CD14-positive monocyte (primary cell): ENCODE measurements at regions not wholly inside any gene's neighbourhood (a gene's known extent, or its start where the extent isn't known, plus 50 kb on each side); places are given as distances from the start of the nearest gene placed in this dataset.

Experiments
- DNase-seq, 3 donors: peaks; one replicate each; pipeline ENCODE4 v3.0.0-alpha.2; 2011 to 2022
- H2AFZ ChIP-seq: 2 replicates; pipeline ENCODE4 v1.6.0; 2012; ENCODE audit warnings: mild to moderate bottlenecking, low read depth, low read length, inconsistent platforms; ENCODE audit not compliant: insufficient read depth, poor library complexity, severe bottlenecking
- H3K27ac ChIP-seq, 2 donors: 1 replicate in 1 of 2; 2 replicates in 1 of 2; pipeline ENCODE4 v1.5.1; 2012 to 2013; ENCODE audit warnings: low read length in 2 of 2, control low read depth in 1 of 2, inconsistent platforms in 1 of 2, low read depth in 1 of 2, mild to moderate bottlenecking in 1 of 2
- H3K27me3 ChIP-seq, 2 donors: one replicate each; pipeline versions ENCODE4 v1.6.0 to v1.6.1; 2011 to 2013; ENCODE audit warnings: low read length in 2 of 2; ENCODE audit not compliant: control insufficient read depth in 2 of 2, insufficient read depth in 2 of 2
- H3K36me3 ChIP-seq, 2 donors: replicated peaks in 1 of 2; 1 replicate in 1 of 2; 2 replicates in 1 of 2; pipeline versions ENCODE4 v1.5.1 to v1.6.1; 2012 to 2013; ENCODE audit warnings: low read length in 2 of 2, control low read depth in 1 of 2, inconsistent platforms in 1 of 2, mild to moderate bottlenecking in 1 of 2; ENCODE audit not compliant: insufficient read depth in 2 of 2, control insufficient read depth in 1 of 2
- H3K4me1 ChIP-seq, 2 donors: 1 replicate in 1 of 2; 2 replicates in 1 of 2; pipeline versions ENCODE4 v1.5.1 to v1.6.1; 2012 to 2013; ENCODE audit warnings: low read length in 2 of 2, control low read depth in 1 of 2, inconsistent platforms in 1 of 2, mild to moderate bottlenecking in 1 of 2, moderate library complexity in 1 of 2; ENCODE audit not compliant: insufficient read depth in 2 of 2, control insufficient read depth in 1 of 2
- H3K4me2 ChIP-seq: replicated peaks from 2 replicates; pipeline ENCODE3; 2012; ENCODE audit warnings: low read length, moderate library complexity, mild to moderate bottlenecking; ENCODE audit not compliant: poor library complexity, severe bottlenecking; ENCODE audit errors: extremely low read depth
- H3K4me3 ChIP-seq, 3 experiments: fragments of 200-600 bp in 1 of 3; sonication (generic) in 1 of 3; replicated peaks in 1 of 3; 1 replicate in 2 of 3; 2 replicates in 1 of 3; pipeline ENCODE4 v1.5.1; 2011 to 2013; ENCODE audit warnings: low read length in 3 of 3, mild to moderate bottlenecking in 3 of 3, control low read depth in 2 of 3, low read depth in 2 of 3, inconsistent platforms in 1 of 3, moderate library complexity in 1 of 3
- H3K79me2 ChIP-seq: 2 replicates; pipeline ENCODE4 v1.6.0; 2012; ENCODE audit warnings: mild to moderate bottlenecking, control low read depth, inconsistent platforms, low read length, moderate library complexity; ENCODE audit not compliant: insufficient read depth
- H3K9ac ChIP-seq: 2 replicates; pipeline ENCODE4 v1.6.0; 2017; ENCODE audit warnings: low read length, mild to moderate bottlenecking; ENCODE audit not compliant: insufficient read depth, poor library complexity, severe bottlenecking
- H3K9me3 ChIP-seq, 2 donors: replicated peaks in 1 of 2; 1 replicate in 1 of 2; 2 replicates in 1 of 2; pipeline versions ENCODE4 v1.5.1 to v1.6.1; 2012 to 2013; ENCODE audit warnings: low read length in 2 of 2, control low read depth in 1 of 2; ENCODE audit not compliant: control insufficient read depth in 1 of 2, insufficient read depth in 1 of 2
- H4K20me1 ChIP-seq: 2 replicates; pipeline ENCODE4 v1.6.0; 2012; ENCODE audit warnings: mild to moderate bottlenecking, low read length, control low read depth, moderate library complexity; ENCODE audit not compliant: insufficient read depth
- H3K27ac Mint-ChIP-seq, 7 donors: one replicate each; pipeline ENCODE4 v1.8.0; 2020; ENCODE audit warnings: mild to moderate bottlenecking in 7 of 7, mixed read lengths in 7 of 7, moderate library complexity in 6 of 7, inconsistent platforms in 2 of 7
- H3K27me3 Mint-ChIP-seq, 3 donors: one replicate each; pipeline ENCODE4 v1.8.0; 2021 to 2022; ENCODE audit warnings: low read depth in 3 of 3, mild to moderate bottlenecking in 3 of 3, mixed read lengths in 3 of 3, moderate library complexity in 3 of 3, inconsistent platforms in 1 of 3
- H3K36me3 Mint-ChIP-seq, 2 donors: one replicate each; pipeline ENCODE4 v1.8.0; 2020; ENCODE audit warnings: mixed read lengths in 2 of 2, inconsistent platforms in 1 of 2, mild to moderate bottlenecking in 1 of 2
- H3K4me1 Mint-ChIP-seq: one replicate; pipeline ENCODE4 v1.8.0; 2020; ENCODE audit warnings: mild to moderate bottlenecking, mixed read lengths
- H3K4me3 Mint-ChIP-seq, 2 donors: one replicate each; pipeline ENCODE4 v1.8.0; 2020; ENCODE audit warnings: mild to moderate bottlenecking in 2 of 2, mixed read lengths in 2 of 2, moderate library complexity in 1 of 2
- H3K9me3 Mint-ChIP-seq, 7 donors: one replicate each; pipeline ENCODE4 v1.8.0; 2020 to 2022; ENCODE audit warnings: mixed read lengths in 7 of 7, mild to moderate bottlenecking in 6 of 7, moderate library complexity in 6 of 7, inconsistent platforms in 2 of 7
- CTCF ChIP-seq: fragments of 200-600 bp; IDR thresholded peaks from one replicate; pipeline ENCODE4 v1.8.0; 2022; ENCODE audit warnings: antibody characterized with exemption, mild to moderate bottlenecking
- WGBS: methylation state at CpG from one replicate; pipeline ENCODE4 v1.1.5; 2013; ENCODE audit warnings: missing lambda C conversion rate; ENCODE audit not compliant: insufficient coverage; 5-methylcytosine and 5-hydroxymethylcytosine counted together
- intact Hi-C, 2 donors: fragments of 100-400 bp; cut with micrococcal nuclease; formaldehyde crosslinking; loops; one replicate each; pipeline versions ENCODE4 v1.15.0 to v1.15.1; 2023

DNA sequence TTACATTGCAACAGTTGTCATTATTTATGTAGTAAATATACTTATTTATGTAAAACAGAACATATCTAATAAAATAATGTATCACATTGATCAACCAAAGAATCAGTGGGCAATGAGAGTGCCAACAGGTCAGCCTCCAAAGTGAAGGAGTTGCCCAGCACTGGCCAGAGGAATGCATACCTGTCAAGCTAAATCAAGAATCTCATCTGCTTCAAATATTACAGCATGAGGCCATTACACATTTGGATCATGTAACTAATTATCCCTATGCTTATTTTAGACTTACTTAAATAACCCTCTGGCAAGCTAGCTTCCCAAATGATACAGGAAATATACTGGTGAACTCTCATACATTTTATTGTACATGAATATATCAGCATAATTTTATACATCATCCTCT lies 1211.7 kb upstream of the ACVR2A start:
- Histone ChIP-seq H3K79me2 (no peaks in the 10 kb centered on the region), H4K20me1 (no peaks in the 10 kb centered on the region), H3K36me3 (no peaks in the 10 kb centered on the region), H3K4me3 (no peak overlapping the region), H3K4me1 (no peaks in the 10 kb centered on the region), H3K27ac (no peak overlapping the region), H3K9me3 (no peaks in the 10 kb centered on the region), H2AFZ (no peak overlapping the region), H3K4me2 (no peak overlapping the region), H3K9ac (no peak overlapping the region), H3K27me3 (no peaks in the 10 kb centered on the region)
- no peak for DNase-seq
- Mint-ChIP-seq H3K4me1 (no peaks in the 10 kb centered on the region), H3K4me3 (no peak overlapping the region), H3K9me3 (peaks cover 0 to 2% (median 0%) of the 10 kb centered on the region in 7 donors), H3K27me3 (no peaks in the 10 kb centered on the region), H3K36me3 (no peaks in the 10 kb centered on the region), H3K27ac (no peak overlapping the region)
- intact Hi-C loops = no loop called here
- TF ChIP-seq CTCF = no peak

DNA sequence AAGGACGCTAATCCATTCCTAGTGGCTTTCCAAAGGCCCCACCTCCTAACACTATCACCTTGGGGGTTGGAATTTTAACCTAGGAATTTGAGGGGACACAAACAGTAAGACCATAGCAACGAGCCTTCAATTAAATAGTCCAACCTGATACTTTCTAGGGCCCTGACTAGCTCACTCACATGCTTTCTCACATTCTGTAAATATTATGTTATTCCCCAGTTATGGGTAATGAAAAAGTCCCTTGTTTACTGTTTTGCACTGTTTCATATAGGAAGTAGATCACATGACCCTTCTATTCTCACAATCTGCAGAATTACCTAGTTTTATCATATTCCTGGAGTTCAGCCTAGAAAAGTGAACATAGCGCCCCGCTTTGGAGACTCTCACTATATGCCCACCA lies 1212.1 kb upstream of the ACVR2A start:
- H3K9ac ChIP-seq = no peak overlapping the region
- H3K9me3 Mint-ChIP-seq = peaks cover 0 to 2% (median 0%) of the 10 kb centered on the region in 7 donors
- no peak overlapping the region for H3K27ac Mint-ChIP-seq
- intact Hi-C loops = no loop called here
- H3K4me1 Mint-ChIP-seq = no peaks in the 10 kb centered on the region
- no peaks in the 10 kb centered on the region for H3K27me3 Mint-ChIP-seq
- H3K79me2 ChIP-seq = no peaks in the 10 kb centered on the region
- no peak overlapping the region for H3K4me2 ChIP-seq
- no peaks in the 10 kb centered on the region for H3K9me3 ChIP-seq
- H3K36me3 Mint-ChIP-seq = no peaks in the 10 kb centered on the region
- no peaks in the 10 kb centered on the region for H3K36me3 ChIP-seq
- H3K4me3 Mint-ChIP-seq = no peak overlapping the region
- TF ChIP-seq CTCF = no peak
- H3K4me1 ChIP-seq = no peaks in the 10 kb centered on the region
- no peaks in the 10 kb centered on the region for H4K20me1 ChIP-seq
- H3K27ac ChIP-seq = no peak overlapping the region
- WGBS = no CpG with 5 or more reads among the region's 4 CpGs
- DNase-seq = no peak
- H3K27me3 ChIP-seq = no peaks in the 10 kb centered on the region
- H2AFZ ChIP-seq = no peak overlapping the region
- H3K4me3 ChIP-seq = no peak overlapping the region
